ENCODE measurements at regions not wholly inside any gene's neighbourhood (a gene's known extent, or its start where the extent isn't known, plus 50 kb on each side); places are given as distances from the start of the nearest gene placed in this dataset.
"Not testable (repeated sequence)": the region's sequence is repeated elsewhere in the genome, so short reads cannot be mapped to it uniquely, and the experiment has no call there.

DNA sequence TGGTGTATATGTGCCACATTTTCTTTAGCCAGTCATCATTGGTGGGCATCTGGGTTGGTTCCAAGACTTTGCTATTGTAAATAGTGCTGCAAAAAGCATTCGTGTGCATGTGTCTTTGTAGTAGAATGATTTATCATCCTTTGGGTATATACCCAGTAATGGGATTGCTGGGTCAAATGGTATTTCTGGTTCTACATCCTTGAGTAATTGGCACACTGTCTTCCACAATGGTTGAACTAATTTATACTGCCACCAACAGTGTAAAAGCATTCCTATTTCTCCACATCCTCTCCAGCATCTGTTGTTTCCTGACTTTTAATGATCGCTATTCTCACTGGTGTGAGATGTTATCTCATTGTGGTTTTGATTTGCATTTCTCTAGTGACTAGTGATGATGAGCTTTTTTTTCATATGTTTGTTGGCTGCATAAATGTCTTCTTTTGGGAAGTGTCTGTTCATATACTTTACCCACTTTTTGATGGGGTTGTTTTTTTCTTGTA lies 264.6 kb upstream of the ETAA1 start:
- not testable (repeated sequence) for DNase-seq

DNA sequence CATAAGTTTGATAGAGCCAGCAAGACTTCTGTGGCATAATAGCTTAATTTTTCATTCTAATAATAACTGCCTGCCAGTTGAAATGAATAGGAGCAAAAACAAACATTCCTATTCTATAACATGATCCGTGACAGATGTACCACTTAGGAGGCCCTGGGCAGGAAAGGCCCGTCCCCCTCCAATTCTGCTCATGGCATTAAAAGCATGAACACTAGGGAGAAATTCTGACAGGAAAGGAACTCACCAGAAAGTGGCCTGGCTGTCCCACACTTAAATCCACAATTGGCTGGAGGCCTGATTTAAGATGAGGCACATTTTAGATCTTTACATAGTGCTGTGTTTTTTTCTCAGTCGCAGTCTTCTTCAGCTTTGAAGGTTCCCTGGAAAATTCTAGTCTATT lies 261.9 kb upstream of the ETAA1 start:
- DNase-seq, result no peak

- no peak for DNase-seq
These were observed 259.4 kb upstream of the ETAA1 start for GRCh38 chr2:67137699-67138098.

DNA sequence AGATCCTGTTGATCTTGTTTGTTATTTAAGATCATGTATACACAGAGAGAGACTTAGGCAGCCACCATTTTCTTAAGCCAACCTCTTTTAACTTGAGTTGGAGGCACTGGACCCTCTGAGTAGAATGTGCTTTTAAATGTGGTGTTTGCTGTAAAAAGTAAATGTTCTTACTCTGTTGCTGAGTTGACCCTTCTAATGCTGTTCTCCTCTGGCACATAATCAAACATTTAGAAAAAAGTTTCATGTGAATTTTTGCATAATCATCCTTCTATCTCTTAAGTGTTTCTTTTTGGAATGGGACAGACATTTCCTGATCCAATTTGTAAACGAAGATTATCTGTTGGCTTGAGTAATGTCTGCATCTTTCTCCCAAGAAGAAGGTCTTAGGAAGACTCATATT lies 255.1 kb upstream of the ETAA1 start:
- DNase-seq, result no peak

GRCh38 chr2:67142741-67143140 lies 254.4 kb upstream of the ETAA1 start:
- no peak for DNase-seq

DNA sequence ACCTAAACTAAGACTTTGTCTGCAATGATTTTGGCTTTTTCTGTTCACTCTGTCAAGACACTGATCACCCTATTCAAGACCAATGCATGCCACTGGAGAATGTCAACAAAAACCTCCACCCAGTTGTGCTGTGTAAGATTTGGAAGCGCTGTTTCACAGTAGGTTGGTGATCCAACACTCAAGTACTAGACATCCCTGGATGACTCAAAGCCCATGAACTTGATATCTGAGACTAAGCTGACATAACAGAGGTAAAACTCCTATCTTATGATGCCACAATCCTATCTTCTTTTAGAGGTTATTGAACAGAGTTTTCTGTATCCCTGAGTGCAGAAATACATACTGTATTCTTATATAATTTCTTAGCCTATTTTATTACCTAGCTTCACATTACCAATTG lies 251.3 kb upstream of the ETAA1 start:
- DNase-seq, result no peak

- DNase-seq, result no peak
These were observed 240.3 kb upstream of the ETAA1 start for GRCh38 chr2:67156796-67157195.

DNA sequence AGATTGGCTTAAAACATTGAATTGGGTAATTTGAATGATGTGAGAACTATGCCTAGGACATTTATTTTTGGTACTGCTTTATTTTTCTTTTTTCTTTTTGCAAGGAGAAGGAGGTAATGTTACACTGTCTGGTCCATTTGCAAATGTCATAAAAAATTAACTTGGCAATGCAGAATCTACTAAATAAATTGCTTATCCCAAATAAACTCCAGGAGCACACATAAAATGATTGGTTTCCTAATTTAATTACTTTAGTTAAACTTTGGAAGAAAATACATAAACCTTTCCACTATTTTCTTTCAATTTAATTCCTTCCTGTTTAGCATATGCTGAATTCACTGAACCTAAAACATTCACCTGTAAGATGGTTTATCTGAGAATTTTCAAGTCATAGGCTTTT lies 238.4 kb upstream of the ETAA1 start:
- DNase-seq, result no peak

DNA sequence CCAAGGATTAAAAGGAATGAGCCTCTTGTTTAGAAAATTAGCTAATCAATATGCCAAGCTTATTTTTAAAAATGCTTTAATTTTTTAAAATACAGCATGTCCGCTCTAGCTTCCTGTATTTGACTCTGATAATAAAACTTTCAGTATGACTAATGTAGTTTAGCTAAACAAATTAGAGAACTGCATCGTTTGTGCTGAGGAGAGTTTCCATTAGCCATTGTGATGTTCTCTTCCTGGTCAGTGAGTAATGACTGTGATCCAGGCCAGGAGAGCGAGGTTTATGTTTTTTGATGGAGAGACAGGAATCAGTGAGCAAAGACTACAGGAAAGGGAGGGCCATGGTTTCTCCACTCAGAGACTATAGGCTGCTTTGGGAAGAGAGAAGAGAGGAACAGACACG lies 237.2 kb upstream of the ETAA1 start:
- no peak for DNase-seq

- DNase-seq, result no peak
These were observed 232.2 kb upstream of the ETAA1 start for GRCh38 chr2:67164771-67165522.

GRCh38 chr2:67165523-67165990 lies 231.6 kb upstream of the ETAA1 start:
- DNase-seq, result no peak

DNA sequence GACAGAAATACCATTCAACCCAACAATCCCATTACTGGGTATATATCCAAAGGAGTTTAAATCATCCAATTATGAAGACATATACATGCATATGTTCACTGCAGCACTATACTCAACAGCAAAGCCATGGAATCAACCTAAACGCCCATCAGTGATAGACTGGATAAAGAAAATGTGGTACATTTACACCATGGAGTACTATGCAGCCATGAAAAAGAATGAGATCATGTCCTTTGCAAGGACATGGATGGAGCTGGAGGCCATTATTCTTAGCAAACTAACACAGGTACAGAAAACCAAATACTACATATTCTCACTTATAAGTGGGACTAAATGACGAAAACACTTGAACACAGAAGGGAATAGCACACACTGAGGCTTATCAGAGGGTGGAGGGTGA lies 230.6 kb upstream of the ETAA1 start:
- DNase-seq, result not testable (repeated sequence)

DNA sequence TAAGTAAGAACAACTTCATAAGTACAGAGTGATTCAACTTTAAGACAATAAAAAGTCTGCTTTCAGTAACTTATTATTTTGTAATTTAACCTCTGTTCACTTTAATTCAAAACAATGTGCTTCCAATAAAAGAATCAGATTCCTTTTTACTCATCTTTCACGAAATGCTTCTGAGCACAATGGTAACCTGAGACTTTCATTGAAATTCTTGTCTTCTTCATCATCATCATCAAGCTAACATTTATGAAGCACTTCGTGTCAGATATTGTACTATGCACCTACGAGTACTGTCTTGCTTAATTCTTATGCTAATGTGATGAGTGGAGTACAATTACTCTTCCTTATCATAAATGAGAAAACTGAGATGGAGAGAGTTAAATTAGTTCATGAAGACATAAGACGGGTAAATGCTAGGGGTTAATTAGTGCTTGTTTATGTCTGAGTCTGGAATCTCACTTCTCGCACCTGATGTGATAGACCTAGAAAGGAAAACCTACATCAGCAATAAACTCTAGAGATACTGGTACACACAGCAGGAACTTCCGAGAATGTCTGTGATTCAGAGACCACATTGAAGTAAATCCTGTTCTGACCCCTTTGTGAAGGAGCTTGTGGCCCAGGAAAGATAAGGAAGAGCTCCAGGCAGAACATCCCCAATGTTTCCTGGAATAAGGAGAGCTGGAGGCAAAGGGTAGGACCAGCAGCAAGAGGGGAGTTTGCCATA lies 227.6 kb upstream of the ETAA1 start:
- no peak for DNase-seq

GRCh38 chr2:67179526-67179925 lies 217.6 kb upstream of the ETAA1 start:
- DNase-seq, result no peak

GRCh38 chr2:67180841-67181240 lies 216.3 kb upstream of the ETAA1 start:
- DNase-seq, result no peak

DNA sequence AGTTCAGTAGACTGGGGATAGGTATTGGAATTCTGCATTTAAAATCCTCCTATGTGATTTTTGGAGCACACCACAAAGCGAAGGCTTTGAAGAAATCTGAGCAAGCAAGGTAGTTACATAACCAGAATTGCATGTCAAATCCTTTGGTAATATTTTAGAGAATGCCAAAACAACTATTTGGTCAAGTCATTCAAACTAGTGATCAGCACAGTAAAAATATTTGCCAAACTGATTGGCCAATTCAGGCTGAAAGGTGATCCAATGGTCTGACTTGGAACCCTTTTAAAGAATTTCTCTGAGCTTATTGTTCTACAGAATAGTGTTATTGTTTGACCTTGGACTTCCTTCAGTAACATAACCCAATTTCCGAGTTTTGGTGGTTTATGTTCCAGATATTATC lies 214.2 kb upstream of the ETAA1 start:
- DNase-seq, result no peak

- DNase-seq, result no peak
These were observed 210.8 kb upstream of the ETAA1 start for GRCh38 chr2:67186326-67186725.

DNA sequence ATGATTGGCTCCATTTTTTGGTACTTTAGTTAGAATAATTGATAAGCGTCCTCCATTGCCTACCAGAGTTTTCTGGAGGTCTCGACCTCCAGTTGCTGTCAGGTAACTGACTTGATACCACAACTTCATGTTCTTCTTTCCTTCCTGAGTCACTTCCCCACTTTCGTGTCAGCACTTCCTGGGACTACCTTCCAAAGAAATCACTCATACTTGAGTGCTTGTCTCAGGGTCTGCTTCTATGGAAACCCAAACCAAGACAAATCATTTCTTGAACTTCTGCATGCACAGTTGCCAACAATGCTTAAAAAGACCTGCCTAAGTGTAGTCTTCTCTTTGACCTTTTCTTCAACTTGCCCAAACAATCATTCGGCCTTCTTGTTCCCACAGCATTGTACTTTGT lies 210.3 kb upstream of the ETAA1 start:
- DNase-seq, result no peak

DNA sequence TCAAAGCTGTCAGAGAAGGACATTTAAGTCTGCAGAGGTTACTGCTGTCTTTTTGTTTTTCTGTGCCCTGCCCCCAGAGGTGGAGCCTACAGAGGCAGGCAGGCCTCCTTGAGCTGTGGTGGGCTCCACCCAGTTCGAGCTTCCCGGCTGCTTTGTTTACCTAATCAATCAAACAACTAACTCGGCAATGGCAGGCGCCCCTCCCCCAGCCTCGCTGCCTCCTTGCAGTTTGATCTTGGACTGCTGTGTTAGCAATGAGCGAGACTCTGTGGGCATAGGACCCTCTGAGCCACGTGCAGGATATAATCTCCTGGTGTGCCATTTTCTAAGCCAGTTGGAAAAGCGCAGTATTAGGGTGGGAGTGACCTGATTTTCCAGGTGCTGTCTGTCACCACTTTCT lies 201.8 kb upstream of the ETAA1 start:
- not testable (repeated sequence) for DNase-seq

DNA sequence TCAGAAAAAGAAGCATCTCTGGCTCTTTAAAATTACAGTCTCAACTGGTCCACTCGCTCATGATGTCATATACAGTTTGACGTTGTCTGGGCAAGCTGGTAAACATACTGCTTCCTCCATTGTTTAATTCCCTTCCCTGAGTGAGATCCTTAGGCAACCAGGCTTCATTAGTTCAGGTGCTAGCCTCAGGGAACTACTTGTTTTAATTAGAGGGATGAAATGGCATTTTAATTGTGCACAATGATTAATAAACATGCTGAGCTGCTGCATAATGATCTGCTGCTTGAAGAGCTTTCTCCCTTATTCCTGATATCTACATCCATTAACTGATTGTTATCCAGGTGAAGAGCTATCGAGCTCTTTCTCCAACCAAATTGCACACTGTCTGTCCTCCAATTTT lies 195.6 kb upstream of the ETAA1 start:
- DNase-seq, result no peak

DNA sequence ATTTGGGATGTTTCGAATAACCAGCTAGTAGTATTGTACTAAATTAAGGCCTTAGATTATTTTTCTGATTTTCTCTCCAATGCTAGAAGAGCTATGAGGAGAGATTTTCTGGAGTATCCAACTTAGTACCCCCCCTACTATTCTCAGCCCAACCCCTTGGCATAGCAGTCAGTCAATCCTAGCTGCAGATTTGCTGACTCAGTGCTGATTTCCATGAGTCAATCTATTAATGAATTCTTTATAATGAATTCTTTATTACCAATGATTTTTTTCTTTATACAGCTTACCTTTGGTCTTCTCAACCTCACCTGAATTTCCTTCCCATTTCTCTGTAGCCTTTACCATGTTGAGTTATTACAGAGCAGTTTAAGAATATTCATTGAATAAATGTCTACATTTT lies 192.8 kb upstream of the ETAA1 start:
- DNase-seq, result no peak

DNA sequence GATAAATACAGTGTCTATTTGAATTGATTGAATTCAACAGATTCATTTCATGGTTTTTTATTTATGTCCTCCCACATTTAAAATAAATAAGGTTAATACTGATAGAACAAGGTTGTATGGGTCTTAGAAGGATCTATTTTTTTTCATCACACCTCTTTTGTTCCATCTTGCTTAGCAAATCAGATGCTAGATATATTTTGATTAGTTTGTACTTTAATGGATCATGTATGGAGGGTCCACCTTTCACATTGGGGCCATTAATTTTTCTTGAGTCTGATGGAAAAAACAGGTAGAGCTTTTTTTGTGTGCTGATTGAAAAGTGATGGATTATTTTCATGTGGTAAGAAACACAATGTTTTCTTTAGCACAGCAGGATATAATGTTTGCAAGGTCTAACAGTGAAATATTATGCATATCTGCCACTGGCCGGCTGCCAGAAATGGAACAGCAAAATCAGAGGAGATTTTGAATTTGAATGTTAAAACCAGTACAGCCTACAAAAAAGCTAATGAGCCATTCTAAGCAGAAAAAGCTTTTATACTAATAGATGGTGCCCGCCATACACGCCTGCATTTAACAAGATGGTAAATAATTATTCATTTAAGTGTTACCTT lies 188.1 kb upstream of the ETAA1 start:
- DNase-seq, result no peak

GRCh38 chr2:67210430-67210829 lies 186.7 kb upstream of the ETAA1 start:
- no peak for DNase-seq

- no peak for DNase-seq
These were observed 184.9 kb upstream of the ETAA1 start for GRCh38 chr2:67212203-67212602.
